NCI-H146 (cell line): ENCODE measurements at regions not wholly inside any gene's neighbourhood (a gene's known extent, or its start where the extent isn't known, plus 50 kb on each side); places are given as distances from the start of the nearest gene placed in this dataset.

ENCODE experiments used
- DNase-seq: peaks from one replicate; lab custom pipeline; 2025; lab: John Stamatoyannopoulos, UW

- peak; percentile 94 for DNase-seq
Measured at GRCh38 chr6:26312501-26313397, 52.2 kb upstream of the BTN3A2 start.
